ENCODE measurements at regions not wholly inside any gene's neighbourhood (a gene's known extent, or its start where the extent isn't known, plus 50 kb on each side); places are given as distances from the start of the nearest gene placed in this dataset.

- TF ChIP-seq, protein P1, sequence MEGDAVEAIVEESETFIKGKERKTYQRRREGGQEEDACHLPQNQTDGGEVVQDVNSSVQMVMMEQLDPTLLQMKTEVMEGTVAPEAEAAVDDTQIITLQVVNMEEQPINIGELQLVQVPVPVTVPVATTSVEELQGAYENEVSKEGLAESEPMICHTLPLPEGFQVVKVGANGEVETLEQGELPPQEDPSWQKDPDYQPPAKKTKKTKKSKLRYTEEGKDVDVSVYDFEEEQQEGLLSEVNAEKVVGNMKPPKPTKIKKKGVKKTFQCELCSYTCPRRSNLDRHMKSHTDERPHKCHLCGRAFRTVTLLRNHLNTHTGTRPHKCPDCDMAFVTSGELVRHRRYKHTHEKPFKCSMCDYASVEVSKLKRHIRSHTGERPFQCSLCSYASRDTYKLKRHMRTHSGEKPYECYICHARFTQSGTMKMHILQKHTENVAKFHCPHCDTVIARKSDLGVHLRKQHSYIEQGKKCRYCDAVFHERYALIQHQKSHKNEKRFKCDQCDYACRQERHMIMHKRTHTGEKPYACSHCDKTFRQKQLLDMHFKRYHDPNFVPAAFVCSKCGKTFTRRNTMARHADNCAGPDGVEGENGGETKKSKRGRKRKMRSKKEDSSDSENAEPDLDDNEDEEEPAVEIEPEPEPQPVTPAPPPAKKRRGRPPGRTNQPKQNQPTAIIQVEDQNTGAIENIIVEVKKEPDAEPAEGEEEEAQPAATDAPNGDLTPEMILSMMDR (IDR thresholded peaks at IDR 0.05; ENCODE audit: insufficient read depth, low read length, missing control alignments) = no peak
- POLR2A ChIA-PET = no interaction called here
- no peak overlapping the region for H3K4me3 ChIP-seq (ENCODE audit: low read depth, low read length)
- no peak for DNase-seq (ENCODE audit: low read depth, low spot score)
- CTCF ChIA-PET = no interaction called here
Observed at GRCh38 chr16:75913958-75914357, 187.7 kb upstream of the CPHXL start.

DNA sequence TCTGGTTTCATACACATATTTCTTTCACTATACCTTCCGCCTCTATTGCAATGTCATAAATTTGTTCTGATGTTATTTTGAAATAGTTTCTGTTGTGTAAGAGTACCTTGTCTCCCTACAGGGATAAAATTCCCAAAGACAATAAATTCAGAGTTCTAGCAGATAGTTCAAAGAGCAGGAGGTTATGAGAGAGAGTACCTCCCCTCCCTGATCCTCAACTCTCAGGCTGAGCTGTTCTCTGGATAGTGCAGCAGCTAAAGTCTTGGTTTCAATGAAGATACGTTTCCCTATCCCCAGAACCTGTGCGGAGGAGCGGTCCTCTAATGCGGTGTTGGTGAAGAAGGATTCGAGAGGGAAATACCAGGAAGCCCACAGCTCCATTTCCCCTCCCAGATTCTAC is 190.2 kb upstream of the CPHXL start:
- CTCF ChIA-PET = no interaction called here

DNA sequence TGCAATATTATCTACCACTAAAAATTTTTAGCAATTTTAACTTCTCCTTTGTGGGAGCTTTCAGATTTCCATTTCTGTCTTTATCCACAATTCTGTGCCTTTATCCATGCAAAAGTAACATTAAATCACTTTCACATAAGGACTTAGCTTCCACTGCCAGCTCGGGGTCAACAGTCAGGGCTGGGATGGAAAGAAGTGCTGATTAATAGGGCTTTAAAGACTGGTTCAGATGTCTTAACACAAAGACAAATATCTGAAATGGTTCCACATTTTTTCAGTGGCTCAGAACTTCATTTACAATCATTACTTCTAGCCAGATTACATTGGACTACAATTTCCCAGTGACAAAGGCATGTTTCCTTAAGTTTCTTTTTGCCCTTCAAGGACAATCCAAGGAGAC is 191.8 kb upstream of the CPHXL start:
- H3K4me3 ChIP-seq (ENCODE audit: low read depth, low read length) = no peak overlapping the region
- ChIA-PET CTCF (no interaction called here), POLR2A (no interaction called here)
- no peak for DNase-seq (ENCODE audit: low read depth, low spot score)
- TF ChIP-seq, protein P1 (IDR thresholded peaks at IDR 0.05; ENCODE audit: insufficient read depth, low read length, missing control alignments) = no peak

More for the DNA sequence above, 190.2 kb upstream of the CPHXL start:
- TF ChIP-seq, protein P1 (IDR thresholded peaks at IDR 0.05; ENCODE audit: insufficient read depth, low read length, missing control alignments) = no peak
- H3K4me3 ChIP-seq (ENCODE audit: low read depth, low read length) = no peak overlapping the region
- DNase-seq (ENCODE audit: low read depth, low spot score) = no peak
- POLR2A ChIA-PET = no interaction called here

DNA sequence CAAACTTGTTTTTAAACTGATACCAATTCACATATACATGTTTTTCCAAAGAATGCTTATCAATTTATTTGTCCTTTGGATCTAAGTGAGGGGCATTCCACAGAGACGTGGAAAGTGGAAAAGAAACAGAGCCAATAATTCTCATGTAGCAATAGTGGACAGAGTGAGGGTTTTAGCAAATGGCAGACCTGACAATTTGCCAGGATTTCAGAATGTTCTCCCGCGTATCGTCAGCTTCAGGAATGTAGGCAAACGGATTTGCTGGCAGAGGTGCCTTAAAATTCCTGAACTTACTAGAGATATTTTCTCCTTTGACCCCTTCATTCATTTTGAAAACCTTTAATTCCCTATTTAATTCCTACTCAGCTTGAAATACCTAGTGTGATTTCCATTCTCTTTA is 193.4 kb upstream of the CPHXL start:
- POLR2A ChIA-PET = no interaction called here
- no peak overlapping the region for H3K4me3 ChIP-seq (ENCODE audit: low read depth, low read length)
- TF ChIP-seq, protein P1 (IDR thresholded peaks at IDR 0.05; ENCODE audit: insufficient read depth, low read length, missing control alignments) = no peak
- CTCF ChIA-PET = no interaction called here
- DNase-seq (ENCODE audit: low read depth, low spot score) = no peak

DNA sequence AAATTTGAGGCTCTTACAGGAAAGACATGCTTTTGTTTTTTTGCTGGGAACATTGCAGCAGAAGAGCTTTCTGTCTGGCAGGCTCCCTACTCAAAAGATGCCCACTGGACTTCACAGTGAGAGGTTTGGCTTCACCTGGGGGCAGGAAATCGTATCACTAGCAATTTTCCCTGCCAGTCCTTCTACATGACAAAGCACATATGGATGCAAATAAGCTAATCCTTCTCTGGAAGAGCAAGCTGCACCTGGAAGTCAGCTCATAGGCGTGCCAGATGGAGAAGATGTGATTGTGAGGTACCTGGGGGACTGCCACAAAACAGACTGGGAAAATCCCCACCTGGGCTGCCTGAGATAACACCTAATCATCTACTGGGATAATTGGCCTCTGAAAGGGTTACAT is 195.0 kb upstream of the CPHXL start:
- H3K4me3 ChIP-seq (ENCODE audit: low read depth, low read length) = no peak overlapping the region
- DNase-seq (ENCODE audit: low read depth, low spot score) = no peak
- ChIA-PET POLR2A (no interaction called here), CTCF (no interaction called here)
- TF ChIP-seq, protein P1 (IDR thresholded peaks at IDR 0.05; ENCODE audit: insufficient read depth, low read length, missing control alignments) = no peak

GRCh38 chr16:75922250-75922649 is 196.0 kb upstream of the CPHXL start:
- CTCF ChIA-PET = interaction anchor here (0.6 kb wide), 1 partner anchor 52 kb away, joined by 3 read pairs; no protein-coding TSS in a partner anchor
- TF ChIP-seq, protein P1 (IDR thresholded peaks at IDR 0.05; ENCODE audit: insufficient read depth, low read length, missing control alignments) = no peak
- no peak for DNase-seq (ENCODE audit: low read depth, low spot score)
- POLR2A ChIA-PET = no interaction called here
- H3K4me3 ChIP-seq (ENCODE audit: low read depth, low read length) = no peak overlapping the region

Measured in AG04449 (cell line).